SK-N-MC (cell line): ENCODE measurements at regions not wholly inside any gene's neighbourhood (a gene's known extent, or its start where the extent isn't known, plus 50 kb on each side); places are given as distances from the start of the nearest gene placed in this dataset.

Experiments
- EZH2 ChIP-seq: fragments of 200-600 bp; sonication (generic); IDR thresholded peaks from one replicate; pipeline ENCODE4 v1.6.1; 2017; ENCODE audit warnings: antibody characterized with exemption
- FOXP2 ChIP-seq: optimal IDR thresholded peaks from 2 replicates; pipeline ENCODE3; 2011; ENCODE audit warnings: mild to moderate bottlenecking, moderate library complexity; ENCODE audit not compliant: insufficient read depth; ENCODE audit errors: extremely low read length, control extremely low read depth
- POLR2AphosphoS5 ChIP-seq: IDR thresholded peaks from 2 replicates; pipeline ENCODE4 v1.6.1; 2012; ENCODE audit warnings: mild to moderate bottlenecking, low read depth, low read length, borderline replicate concordance

DNA sequence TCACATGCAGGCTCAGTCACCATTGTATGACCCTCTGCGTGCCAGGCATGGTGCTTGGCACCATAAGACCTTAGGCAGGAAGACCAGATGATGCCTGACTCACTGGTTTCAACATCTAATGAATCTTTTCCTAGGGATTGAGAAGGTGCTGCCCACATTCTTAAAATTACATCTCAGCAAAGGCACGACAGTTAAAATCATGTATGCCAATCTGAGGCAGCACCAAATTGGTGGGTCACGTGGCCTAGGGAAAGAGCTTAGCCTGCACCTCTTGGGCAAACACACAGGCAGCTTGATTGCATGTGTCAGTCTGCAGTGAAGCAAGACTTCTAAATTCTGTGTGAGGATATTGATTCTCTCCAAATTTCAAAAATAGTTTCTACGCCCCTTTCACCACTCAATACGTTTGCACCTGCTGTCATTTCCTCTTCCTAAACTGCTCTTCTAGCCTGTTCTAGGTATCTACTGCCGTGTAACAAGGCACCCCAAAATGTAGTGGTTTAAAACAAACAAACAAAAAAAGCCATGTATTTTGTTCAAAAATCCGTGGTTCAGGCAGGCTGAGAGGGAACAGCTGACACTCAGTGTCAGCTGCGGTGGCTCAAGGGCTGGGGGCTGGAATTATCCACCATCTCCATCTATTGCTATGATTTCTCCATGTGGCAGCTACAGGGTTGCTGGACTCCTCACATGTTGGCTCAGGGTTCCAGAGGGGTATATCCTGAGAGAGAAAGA is 160.2 kb upstream of the FGGY start:
- TF ChIP-seq POLR2AphosphoS5: no peak
- TF ChIP-seq EZH2: no peak
- TF ChIP-seq FOXP2: no peak
